RPMI8226 (cell line): ENCODE measurements at regions not wholly inside any gene's neighbourhood (a gene's known extent, or its start where the extent isn't known, plus 50 kb on each side); places are given as distances from the start of the nearest gene placed in this dataset.

Experiments used
- DNase-seq: peaks from one replicate; pipeline ENCODE4 v3.0.0-alpha.2; 2015

GRCh38 chr16:56140645-56141044, 50.6 kb upstream of the GNAO1 start:
- no peak for DNase-seq

- no peak for DNase-seq
Measured at GRCh38 chr16:56137269-56137668, 54.0 kb upstream of the GNAO1 start.

- DNase-seq: no peak
Measured at GRCh38 chr16:56136256-56136655, 55.0 kb upstream of the GNAO1 start.

- no peak for DNase-seq
Measured at GRCh38 chr16:56134790-56135189, 56.5 kb upstream of the GNAO1 start.

GRCh38 chr16:56125922-56126321, 65.4 kb upstream of the GNAO1 start:
- no peak for DNase-seq

- no peak for DNase-seq
Measured at GRCh38 chr16:56122251-56122650, 69.0 kb upstream of the GNAO1 start.

GRCh38 chr16:56121156-56121500, 70.2 kb upstream of the GNAO1 start:
- no peak for DNase-seq

- no peak for DNase-seq
Measured at GRCh38 chr16:56120447-56121155, 70.7 kb upstream of the GNAO1 start.

GRCh38 chr16:56119133-56119532, 72.2 kb upstream of the GNAO1 start:
- no peak for DNase-seq

- DNase-seq: no peak
Measured at GRCh38 chr16:56116577-56116964, 74.7 kb upstream of the GNAO1 start.

- no peak for DNase-seq
Measured at GRCh38 chr16:56115817-56116576, 75.3 kb upstream of the GNAO1 start.

- DNase-seq: no peak
Measured at GRCh38 chr16:56113223-56113622, 78.1 kb upstream of the GNAO1 start.

- no peak for DNase-seq
Measured at GRCh38 chr16:56111100-56111499, 80.2 kb upstream of the GNAO1 start.

GRCh38 chr16:56109994-56110393, 81.3 kb upstream of the GNAO1 start:
- no peak for DNase-seq

GRCh38 chr16:56109205-56109604, 82.1 kb upstream of the GNAO1 start:
- DNase-seq: no peak

- no peak for DNase-seq
Measured at GRCh38 chr16:56108724-56109123, 82.6 kb upstream of the GNAO1 start.

- no peak for DNase-seq
Measured at GRCh38 chr16:56108056-56108471, 83.2 kb upstream of the GNAO1 start.

GRCh38 chr16:56106527-56106926, 84.8 kb upstream of the GNAO1 start:
- no peak for DNase-seq

- DNase-seq: no peak
Measured at GRCh38 chr16:56102906-56103305, 88.4 kb upstream of the GNAO1 start.

- DNase-seq: no peak
Measured at GRCh38 chr16:56102183-56102686, 89.1 kb upstream of the GNAO1 start.

- no peak for DNase-seq
Measured at GRCh38 chr16:56101480-56101879, 89.8 kb upstream of the GNAO1 start.

- DNase-seq: no peak
Measured at GRCh38 chr16:56097306-56097705, 94.0 kb upstream of the GNAO1 start.

GRCh38 chr16:56094231-56094630, 97.1 kb upstream of the GNAO1 start:
- DNase-seq: no peak

GRCh38 chr16:56093055-56093454, 98.2 kb upstream of the GNAO1 start:
- DNase-seq: no peak

- no peak for DNase-seq
Measured at GRCh38 chr16:56090076-56090475, 101.2 kb upstream of the GNAO1 start.
